MM.1S (cell line): ENCODE measurements at regions not wholly inside any gene's neighbourhood (a gene's known extent, or its start where the extent isn't known, plus 50 kb on each side); places are given as distances from the start of the nearest gene placed in this dataset.

Experiments used
- DNase-seq: peaks from one replicate; pipeline ENCODE4 v3.0.0-alpha.2; 2015
- H2AFZ ChIP-seq: fragments of 300-600 bp; sonication (generic); 2 replicates; pipeline ENCODE4 v1.6.0; 2016; ENCODE audit warnings: antibody characterized with exemption, low read length
- H3F3A ChIP-seq: fragments of 300-600 bp; sonication (generic); 2 replicates; pipeline ENCODE4 v1.6.1; 2016; ENCODE audit warnings: mild to moderate bottlenecking, antibody characterized with exemption, low read length, moderate library complexity, mixed read lengths; ENCODE audit not compliant: insufficient read depth
- H3K27ac ChIP-seq: fragments of 300-600 bp; sonication (generic); 2 replicates; pipeline ENCODE4 v1.5.1; 2016; ENCODE audit warnings: mild to moderate bottlenecking, low read length
- H3K27me3 ChIP-seq: fragments of 300-600 bp; sonication (generic); replicated peaks from 2 replicates; pipeline ENCODE4 v1.6.0; 2016; ENCODE audit warnings: low read length; ENCODE audit not compliant: insufficient read depth
- H3K36me3 ChIP-seq: fragments of 300-600 bp; sonication (generic); replicated peaks from 2 replicates; pipeline ENCODE4 v1.6.1; 2016; ENCODE audit warnings: mild to moderate bottlenecking, low read length, mixed read lengths; ENCODE audit not compliant: insufficient read depth
- H3K4me1 ChIP-seq: fragments of 300-600 bp; sonication (generic); 2 replicates; pipeline ENCODE4 v1.6.1; 2016; ENCODE audit warnings: low read length, mixed read lengths
- H3K4me2 ChIP-seq: fragments of 300-600 bp; sonication (generic); 2 replicates; pipeline ENCODE4 v1.6.0; 2016; ENCODE audit warnings: low read depth, low read length
- H3K4me3 ChIP-seq: fragments of 300-600 bp; sonication (generic); 2 replicates; pipeline ENCODE4 v1.5.1; 2016; ENCODE audit warnings: low read length, mixed read lengths
- H3K79me2 ChIP-seq: fragments of 300-600 bp; sonication (generic); 2 replicates; pipeline ENCODE4 v1.6.1; 2016; ENCODE audit warnings: mixed run types, low read length, mixed read lengths
- H3K9ac ChIP-seq: fragments of 300-600 bp; sonication (generic); 2 replicates; pipeline ENCODE4 v1.6.1; 2016; ENCODE audit warnings: low read length, mixed read lengths
- H3K9me2 ChIP-seq: fragments of 300-600 bp; sonication (generic); replicated peaks from 2 replicates; pipeline ENCODE4 v1.6.1; 2016; ENCODE audit warnings: mild to moderate bottlenecking, low read length, mixed read lengths; ENCODE audit not compliant: insufficient read depth
- H3K9me3 ChIP-seq: fragments of 300-600 bp; sonication (generic); replicated peaks from 2 replicates; pipeline ENCODE4 v1.6.1; 2016; ENCODE audit warnings: mild to moderate bottlenecking, low read length, mixed read lengths; ENCODE audit not compliant: insufficient read depth
- H4K20me1 ChIP-seq: fragments of 300-600 bp; sonication (generic); 2 replicates; pipeline ENCODE4 v1.6.1; 2016; ENCODE audit warnings: mild to moderate bottlenecking, low read length, moderate library complexity, mixed read lengths; ENCODE audit not compliant: insufficient read depth
- EZH2 ChIP-seq: fragments of 300-600 bp; sonication (generic); optimal IDR thresholded peaks from 2 replicates; pipeline ENCODE3; 2017; ENCODE audit warnings: low read depth, mild to moderate bottlenecking, antibody characterized with exemption, low read length, mixed read lengths
- EZH2phosphoT487 ChIP-seq: fragments of 300-600 bp; sonication (generic); IDR thresholded peaks from 2 replicates; pipeline ENCODE4 v1.6.1; 2018; ENCODE audit warnings: antibody characterized with exemption, low read length
- TF ChIP-seq, protein P1 (sequence below): fragments of 300-600 bp; sonication (generic); IDR thresholded peaks from 2 replicates; pipeline ENCODE4 v1.5.1; 2016; ENCODE audit warnings: antibody characterized with exemption, low read length, mixed read lengths

DNA sequence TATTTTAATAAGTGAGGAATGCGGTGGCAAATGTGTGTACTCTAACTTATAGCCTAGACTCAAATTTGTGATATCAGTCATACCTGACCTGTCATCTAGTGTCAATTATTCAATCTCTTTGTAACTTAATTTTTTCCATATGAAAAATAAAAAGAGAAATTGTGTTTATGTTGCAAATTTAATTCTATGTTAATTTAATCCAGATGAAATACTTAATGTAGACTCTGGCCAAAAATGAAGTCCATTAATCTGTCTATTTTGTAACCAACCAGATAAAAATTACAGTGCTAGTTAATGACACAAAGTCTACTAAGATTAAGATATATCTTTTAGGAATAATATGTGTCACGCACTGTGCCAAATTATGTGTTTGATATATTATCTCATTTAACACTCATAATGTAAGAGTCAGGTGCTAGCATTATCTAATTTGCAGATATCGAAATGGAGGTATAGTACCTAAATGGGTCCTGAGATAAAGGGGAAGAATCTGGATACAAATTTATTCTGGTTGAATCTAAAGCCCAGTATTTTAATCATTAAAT, 712.1 kb downstream of the KCTD16 start:
- Histone ChIP-seq H3K27ac (no peak overlapping the region), H3K9ac (no peak overlapping the region), H3K4me2 (no peak overlapping the region), H3K4me3 (no peak overlapping the region), H3K9me2 (no peaks in the 10 kb centered on the region), H3K9me3 (no peaks in the 10 kb centered on the region), H3K36me3 (no peaks in the 10 kb centered on the region), H3F3A (no peaks in the 10 kb centered on the region), H3K27me3 (no peaks in the 10 kb centered on the region), H3K4me1 (no peaks in the 10 kb centered on the region), H3K79me2 (no peaks in the 10 kb centered on the region), H2AFZ (no peak overlapping the region), H4K20me1 (no peaks in the 10 kb centered on the region)
- no peak for DNase-seq
- TF ChIP-seq EZH2 (no peak), EZH2phosphoT487 (no peak)
- TF ChIP-seq, protein P1, sequence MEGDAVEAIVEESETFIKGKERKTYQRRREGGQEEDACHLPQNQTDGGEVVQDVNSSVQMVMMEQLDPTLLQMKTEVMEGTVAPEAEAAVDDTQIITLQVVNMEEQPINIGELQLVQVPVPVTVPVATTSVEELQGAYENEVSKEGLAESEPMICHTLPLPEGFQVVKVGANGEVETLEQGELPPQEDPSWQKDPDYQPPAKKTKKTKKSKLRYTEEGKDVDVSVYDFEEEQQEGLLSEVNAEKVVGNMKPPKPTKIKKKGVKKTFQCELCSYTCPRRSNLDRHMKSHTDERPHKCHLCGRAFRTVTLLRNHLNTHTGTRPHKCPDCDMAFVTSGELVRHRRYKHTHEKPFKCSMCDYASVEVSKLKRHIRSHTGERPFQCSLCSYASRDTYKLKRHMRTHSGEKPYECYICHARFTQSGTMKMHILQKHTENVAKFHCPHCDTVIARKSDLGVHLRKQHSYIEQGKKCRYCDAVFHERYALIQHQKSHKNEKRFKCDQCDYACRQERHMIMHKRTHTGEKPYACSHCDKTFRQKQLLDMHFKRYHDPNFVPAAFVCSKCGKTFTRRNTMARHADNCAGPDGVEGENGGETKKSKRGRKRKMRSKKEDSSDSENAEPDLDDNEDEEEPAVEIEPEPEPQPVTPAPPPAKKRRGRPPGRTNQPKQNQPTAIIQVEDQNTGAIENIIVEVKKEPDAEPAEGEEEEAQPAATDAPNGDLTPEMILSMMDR = no peak

DNA sequence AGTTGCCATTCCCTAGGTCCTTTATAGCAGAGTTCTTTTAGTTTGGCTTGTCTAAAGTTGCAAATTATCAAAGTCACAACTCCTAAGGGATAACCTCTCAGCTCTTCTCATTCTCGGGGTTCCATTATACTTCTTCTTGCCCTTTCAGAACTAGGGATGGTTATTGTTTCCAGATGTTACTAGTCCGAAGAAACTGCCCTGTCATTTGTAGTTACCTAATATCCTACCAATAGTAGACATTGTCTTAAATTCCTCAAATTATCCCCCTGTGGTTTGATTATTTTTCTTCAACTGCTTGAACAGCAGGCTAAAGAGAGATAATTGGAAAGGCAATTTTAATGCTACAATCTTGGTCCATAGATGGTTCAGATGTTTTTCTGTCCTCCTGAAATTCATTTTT, 709.8 kb downstream of the KCTD16 start:
- no peaks in the 10 kb centered on the region for H3K9me3 ChIP-seq
- H4K20me1 ChIP-seq = no peaks in the 10 kb centered on the region
- H3K4me2 ChIP-seq = no peak overlapping the region
- no peaks in the 10 kb centered on the region for H3K9me2 ChIP-seq
- no peak overlapping the region for H3K27ac ChIP-seq
- no peaks in the 10 kb centered on the region for H3K27me3 ChIP-seq
- H2AFZ ChIP-seq = no peak overlapping the region
- H3K36me3 ChIP-seq = no peaks in the 10 kb centered on the region
- no peak for DNase-seq
- H3K9ac ChIP-seq = no peak overlapping the region
- TF ChIP-seq, protein P1 = no peak
- no peak for TF ChIP-seq EZH2
- no peak for TF ChIP-seq EZH2phosphoT487
- no peaks in the 10 kb centered on the region for H3K4me1 ChIP-seq
- no peaks in the 10 kb centered on the region for H3K79me2 ChIP-seq
- H3F3A ChIP-seq = no peaks in the 10 kb centered on the region
- H3K4me3 ChIP-seq = no peak overlapping the region

DNA sequence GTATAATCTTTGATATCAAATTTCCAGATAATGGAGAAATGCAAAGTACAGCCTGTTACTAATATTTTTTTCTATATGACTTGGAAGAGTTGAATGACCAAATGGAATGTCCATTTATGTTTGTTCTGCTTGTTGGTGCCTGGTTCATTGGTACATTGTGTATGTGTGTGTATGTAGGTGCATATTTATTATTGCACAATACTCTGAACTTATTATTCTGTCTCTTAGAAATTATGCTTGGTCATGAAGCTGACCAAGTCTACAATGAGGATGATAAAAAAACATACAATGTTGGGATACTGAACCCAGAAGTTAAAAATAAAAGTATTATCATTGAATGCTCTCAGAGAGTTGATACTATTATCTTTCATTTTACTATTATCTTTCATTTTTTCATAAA, 706.3 kb downstream of the KCTD16 start:
- Histone ChIP-seq H3F3A (no peaks in the 10 kb centered on the region), H3K4me1 (no peaks in the 10 kb centered on the region), H3K4me2 (no peak overlapping the region), H3K4me3 (no peak overlapping the region), H3K9me3 (no peaks in the 10 kb centered on the region), H3K9ac (no peak overlapping the region), H3K36me3 (no peaks in the 10 kb centered on the region), H3K79me2 (no peaks in the 10 kb centered on the region), H2AFZ (no peak overlapping the region), H4K20me1 (no peaks in the 10 kb centered on the region), H3K9me2 (no peaks in the 10 kb centered on the region), H3K27ac (no peak overlapping the region), H3K27me3 (no peaks in the 10 kb centered on the region)
- no peak for DNase-seq
- TF ChIP-seq EZH2phosphoT487 (no peak), EZH2 (no peak)
- TF ChIP-seq, protein P1 = no peak
